PC-3 (cell line): ENCODE measurements at regions not wholly inside any gene's neighbourhood (a gene's known extent, or its start where the extent isn't known, plus 50 kb on each side); places are given as distances from the start of the nearest gene placed in this dataset.

ENCODE experiments used
- CTCF ChIP-seq: fragments of 300-600 bp; sonication (generic); conservative IDR thresholded peaks from 2 replicates; pipeline ENCODE4 v1.5.1; 2017; ENCODE audit warnings: antibody characterized with exemption, low read depth, mild to moderate bottlenecking, low read length
- EZH2 ChIP-seq: fragments of 300-600 bp; sonication (generic); IDR thresholded peaks from one replicate; pipeline ENCODE4 v1.6.1; 2017; ENCODE audit warnings: antibody characterized with exemption, mild to moderate bottlenecking, low read length; ENCODE audit not compliant: unreplicated experiment

GRCh38 chr14:89630101-89630829 lies 213.2 kb upstream of the FOXN3 start:
- TF ChIP-seq CTCF (no peak), EZH2 (no peak)
